T-helper 1 cell (primary cell): ENCODE measurements at regions not wholly inside any gene's neighbourhood (a gene's known extent, or its start where the extent isn't known, plus 50 kb on each side); places are given as distances from the start of the nearest gene placed in this dataset.

ENCODE experiments used
- DNase-seq, 5 donors: peaks; one replicate each; pipeline ENCODE4 v3.0.0-alpha.2; 2012 to 2020

- no peak for DNase-seq
These were observed 278.9 kb upstream of the SNX7 start for GRCh38 chr1:98382586-98382985.

GRCh38 chr1:98374098-98374497 lies 287.4 kb upstream of the SNX7 start:
- DNase-seq = no peak

GRCh38 chr1:98373056-98373455 lies 288.5 kb upstream of the SNX7 start:
- DNase-seq = no peak

GRCh38 chr1:98371764-98372163 lies 289.8 kb upstream of the SNX7 start:
- no peak for DNase-seq

- no peak for DNase-seq
These were observed 292.1 kb upstream of the SNX7 start for GRCh38 chr1:98369463-98369862.

GRCh38 chr1:98368995-98369394 lies 292.5 kb upstream of the SNX7 start:
- no peak for DNase-seq

- DNase-seq = no peak
These were observed 294.1 kb upstream of the SNX7 start for GRCh38 chr1:98367426-98367825.

GRCh38 chr1:98366343-98366742 lies 295.2 kb upstream of the SNX7 start:
- DNase-seq = no peak

GRCh38 chr1:98364544-98364943 lies 297.0 kb upstream of the SNX7 start:
- no peak for DNase-seq

GRCh38 chr1:98360864-98361263 lies 300.7 kb upstream of the SNX7 start:
- no peak for DNase-seq

- no peak for DNase-seq
These were observed 305.7 kb upstream of the SNX7 start for GRCh38 chr1:98355656-98356383.

- DNase-seq = no peak
These were observed 309.1 kb upstream of the SNX7 start for GRCh38 chr1:98352378-98352777.

- DNase-seq = no peak
These were observed 310.0 kb upstream of the SNX7 start for GRCh38 chr1:98351561-98351960.

GRCh38 chr1:98345417-98345816 lies 316.1 kb upstream of the SNX7 start:
- no peak for DNase-seq

- no peak for DNase-seq
These were observed 316.8 kb upstream of the SNX7 start for GRCh38 chr1:98344731-98345130.

GRCh38 chr1:98342566-98342965 lies 319.0 kb upstream of the SNX7 start:
- no peak for DNase-seq

GRCh38 chr1:98340511-98340910 lies 321.0 kb upstream of the SNX7 start:
- no peak for DNase-seq

- DNase-seq = no peak
These were observed 324.9 kb upstream of the SNX7 start for GRCh38 chr1:98336472-98337083.

GRCh38 chr1:98333936-98334335 lies 327.6 kb upstream of the SNX7 start:
- no peak for DNase-seq

- no peak for DNase-seq
These were observed 328.1 kb upstream of the SNX7 start for GRCh38 chr1:98333406-98333805.

GRCh38 chr1:98331718-98332311 lies 329.7 kb upstream of the SNX7 start:
- no peak for DNase-seq

- no peak for DNase-seq
These were observed 330.3 kb upstream of the SNX7 start for GRCh38 chr1:98331243-98331642.

GRCh38 chr1:98330224-98330623 lies 331.3 kb upstream of the SNX7 start:
- DNase-seq = no peak

GRCh38 chr1:98328855-98329254 lies 332.7 kb upstream of the SNX7 start:
- DNase-seq = no peak
